Mammary epithelial cell (primary cell): ENCODE measurements at regions not wholly inside any gene's neighbourhood (a gene's known extent, or its start where the extent isn't known, plus 50 kb on each side); places are given as distances from the start of the nearest gene placed in this dataset.

Experiments used
- CTCF ChIP-seq, 2 donors: IDR thresholded peaks in 1 of 2; conservative IDR thresholded peaks in 1 of 2; 2 replicates each; pipeline ENCODE4 v1.5.1; 2011 to 2012; ENCODE audit warnings: inconsistent platforms in 2 of 2, low read length in 2 of 2, mild to moderate bottlenecking in 2 of 2, control low read depth in 1 of 2, low read depth in 1 of 2; ENCODE audit not compliant: insufficient read depth in 1 of 2; ENCODE audit errors: extremely low read depth in 1 of 2
- EZH2 ChIP-seq: IDR thresholded peaks from 2 replicates; pipeline ENCODE4 v1.6.1; 2012; ENCODE audit warnings: low read length, inconsistent platforms, borderline replicate concordance

- TF ChIP-seq CTCF (conservative IDR thresholded peaks at IDR 0.05 in 1 of 2, IDR thresholded peaks at IDR 0.05 in 1 of 2; ENCODE audit: extremely low read depth in 1 of 2, insufficient read depth in 1 of 2, low read depth in 1 of 2, low read length in 2 of 2) (no peak), EZH2 (no peak)
Measured at GRCh38 chr5:3325972-3326840, 269.4 kb upstream of the IRX1 start.
